ENCODE measurements at regions not wholly inside any gene's neighbourhood (a gene's known extent, or its start where the extent isn't known, plus 50 kb on each side); places are given as distances from the start of the nearest gene placed in this dataset.

DNA sequence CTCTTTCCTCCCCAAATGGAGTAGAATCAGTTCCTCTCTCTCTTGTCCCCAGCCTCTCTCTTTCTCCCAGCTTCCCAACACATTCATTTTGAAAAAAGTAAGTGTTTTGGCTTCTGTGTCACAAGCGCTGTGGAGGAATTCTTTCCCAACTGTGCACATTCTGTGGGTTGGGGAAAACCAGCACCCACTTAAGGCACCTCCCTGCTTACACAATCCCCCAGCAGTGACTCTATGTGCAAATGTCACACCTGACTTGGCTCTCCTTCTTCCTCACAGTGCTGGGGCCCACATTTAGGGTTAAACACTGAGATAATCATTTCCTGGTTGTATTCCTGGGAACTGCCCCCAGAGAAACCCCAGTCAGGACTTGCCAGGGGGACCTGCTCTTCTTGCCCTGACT lies 358.1 kb upstream of the ZNF32 start:
- Histone ChIP-seq H3K27ac (no peak overlapping the region), H3K4me3 (ENCODE audit: low read depth, low read length) (no peak overlapping the region), H3K36me3 (no peaks in the 10 kb centered on the region), H3K27me3 (ENCODE audit: insufficient read depth, low read depth, severe bottlenecking) (peaks cover 74% of the 10 kb centered on the region), H3K9me3 (ENCODE audit: severe bottlenecking) (no peaks in the 10 kb centered on the region)
- TF ChIP-seq, protein P1, sequence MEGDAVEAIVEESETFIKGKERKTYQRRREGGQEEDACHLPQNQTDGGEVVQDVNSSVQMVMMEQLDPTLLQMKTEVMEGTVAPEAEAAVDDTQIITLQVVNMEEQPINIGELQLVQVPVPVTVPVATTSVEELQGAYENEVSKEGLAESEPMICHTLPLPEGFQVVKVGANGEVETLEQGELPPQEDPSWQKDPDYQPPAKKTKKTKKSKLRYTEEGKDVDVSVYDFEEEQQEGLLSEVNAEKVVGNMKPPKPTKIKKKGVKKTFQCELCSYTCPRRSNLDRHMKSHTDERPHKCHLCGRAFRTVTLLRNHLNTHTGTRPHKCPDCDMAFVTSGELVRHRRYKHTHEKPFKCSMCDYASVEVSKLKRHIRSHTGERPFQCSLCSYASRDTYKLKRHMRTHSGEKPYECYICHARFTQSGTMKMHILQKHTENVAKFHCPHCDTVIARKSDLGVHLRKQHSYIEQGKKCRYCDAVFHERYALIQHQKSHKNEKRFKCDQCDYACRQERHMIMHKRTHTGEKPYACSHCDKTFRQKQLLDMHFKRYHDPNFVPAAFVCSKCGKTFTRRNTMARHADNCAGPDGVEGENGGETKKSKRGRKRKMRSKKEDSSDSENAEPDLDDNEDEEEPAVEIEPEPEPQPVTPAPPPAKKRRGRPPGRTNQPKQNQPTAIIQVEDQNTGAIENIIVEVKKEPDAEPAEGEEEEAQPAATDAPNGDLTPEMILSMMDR (IDR thresholded peaks at IDR 0.05; ENCODE audit: low read depth, low read length) = no peak
- DNase-seq = no peak

DNA sequence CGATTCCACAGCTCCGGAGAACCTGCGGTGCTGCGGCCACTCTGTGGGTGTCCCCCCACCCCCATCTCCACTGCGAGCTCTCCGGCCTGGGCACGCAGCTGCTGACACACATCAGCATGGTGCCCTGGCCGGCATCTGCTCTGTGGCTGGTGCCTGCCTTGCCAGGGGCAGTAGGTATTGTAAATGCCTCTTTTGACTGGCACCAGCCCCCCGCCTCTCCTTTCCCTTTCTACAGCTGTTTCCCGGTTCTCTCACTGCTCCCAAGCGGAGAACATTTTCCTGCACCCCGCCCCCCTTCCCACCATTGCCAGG lies 357.1 kb upstream of the ZNF32 start:
- TF ChIP-seq, protein P1 (IDR thresholded peaks at IDR 0.05; ENCODE audit: low read depth, low read length) = no peak
- Histone ChIP-seq H3K9me3 (ENCODE audit: severe bottlenecking) (no peaks in the 10 kb centered on the region), H3K4me3 (ENCODE audit: low read depth, low read length) (no peak overlapping the region), H3K36me3 (no peaks in the 10 kb centered on the region), H3K27me3 (ENCODE audit: insufficient read depth, low read depth, severe bottlenecking) (peaks cover 79% of the 10 kb centered on the region), H3K27ac (no peak overlapping the region)
- no peak for DNase-seq

DNA sequence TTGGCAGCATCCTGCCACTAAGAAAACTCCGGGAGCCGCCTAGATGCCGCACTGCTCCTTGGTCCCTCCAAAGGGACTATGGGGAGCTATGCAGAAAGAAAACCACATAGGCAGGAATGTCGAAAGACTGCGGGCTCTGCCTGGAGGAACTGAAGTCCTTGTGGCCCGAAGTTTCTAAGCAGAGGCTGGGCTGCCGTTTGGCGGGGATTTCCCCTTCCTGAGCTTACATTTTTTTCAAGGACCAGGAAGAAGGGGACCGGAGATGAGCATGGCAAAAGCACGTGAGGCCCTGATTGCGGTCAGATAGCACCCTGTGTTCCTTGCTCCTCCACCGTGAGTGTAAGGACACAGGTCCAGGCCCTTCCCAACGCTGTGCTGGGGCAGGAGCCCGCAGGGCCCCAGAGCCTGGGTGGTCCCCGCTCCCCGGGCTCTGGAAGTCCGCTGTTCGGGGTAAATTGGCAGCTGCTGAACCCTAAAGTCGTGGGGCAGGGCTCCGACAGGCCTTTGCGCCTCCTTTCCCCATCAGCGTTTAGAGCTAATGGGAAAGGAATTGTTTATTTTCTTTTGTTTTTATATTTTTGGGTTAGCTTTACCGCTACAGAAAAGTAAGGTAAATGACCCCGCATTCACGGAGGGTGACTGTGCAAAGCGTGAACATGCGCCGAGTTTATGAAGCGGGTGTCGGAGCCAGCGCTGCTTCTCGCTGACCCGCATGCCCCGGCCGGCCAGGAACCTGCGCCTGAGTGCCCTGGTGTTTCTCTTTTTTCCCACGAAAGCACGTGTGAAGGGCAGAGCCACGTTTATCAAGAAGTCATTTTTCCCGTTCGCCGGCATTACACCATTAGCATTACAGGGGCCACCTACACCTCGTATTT lies 356.5 kb upstream of the ZNF32 start:
- TF ChIP-seq, protein P1 (IDR thresholded peaks at IDR 0.05; ENCODE audit: low read depth, low read length) = no peak
- H3K27ac ChIP-seq = no peak overlapping the region
- H3K4me3 ChIP-seq (ENCODE audit: low read depth, low read length) = no peak overlapping the region
- DNase-seq = no peak
- no peaks in the 10 kb centered on the region for H3K9me3 ChIP-seq (ENCODE audit: severe bottlenecking)
- H3K27me3 ChIP-seq (ENCODE audit: insufficient read depth, low read depth, severe bottlenecking) = peaks cover 85% of the 10 kb centered on the region
- H3K36me3 ChIP-seq = no peaks in the 10 kb centered on the region

DNA sequence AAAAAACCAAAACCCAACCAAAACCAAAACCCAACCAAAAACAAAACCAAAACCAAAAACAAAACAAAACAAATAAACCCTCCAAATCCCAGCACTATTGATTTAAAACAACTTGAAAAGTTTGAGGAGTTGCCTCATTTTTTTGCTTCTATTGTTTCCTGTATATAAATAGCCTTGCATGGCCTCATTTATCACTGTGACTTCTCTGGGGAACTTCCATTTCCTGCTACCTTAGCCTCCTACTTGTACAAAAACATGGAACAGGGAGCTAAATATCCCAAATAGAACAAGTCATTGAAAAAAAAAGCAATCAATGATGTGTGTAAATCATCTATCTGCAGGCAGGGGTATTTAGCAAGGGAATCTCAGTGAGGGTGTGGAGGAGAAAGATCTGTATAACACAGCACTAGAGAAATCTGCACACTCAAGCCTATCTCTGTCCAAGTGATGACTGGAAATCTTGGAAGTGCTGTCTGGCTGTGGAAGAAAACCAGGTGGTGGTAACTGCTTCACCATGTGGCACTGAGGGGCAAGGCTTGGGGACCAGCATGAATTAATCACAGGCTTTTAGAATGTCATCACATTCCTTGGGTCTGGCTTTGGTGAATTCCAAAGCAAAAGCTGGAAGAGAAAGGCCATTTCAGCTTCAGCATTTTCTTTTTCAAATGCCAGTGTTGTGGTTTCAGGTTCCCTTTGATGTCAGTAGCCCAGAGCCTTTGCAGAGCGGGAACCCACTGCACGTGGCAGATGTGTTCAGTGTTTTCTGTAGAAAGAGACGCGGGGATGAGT lies 349.5 kb upstream of the ZNF32 start:
- H3K4me3 ChIP-seq (ENCODE audit: low read depth, low read length) = no peak overlapping the region
- peaks cover 68% of the 10 kb centered on the region for H3K27me3 ChIP-seq (ENCODE audit: insufficient read depth, low read depth, severe bottlenecking)
- no peak overlapping the region for H3K27ac ChIP-seq
- no peaks in the 10 kb centered on the region for H3K36me3 ChIP-seq
- H3K9me3 ChIP-seq (ENCODE audit: severe bottlenecking) = peaks cover 1% of the 10 kb centered on the region
- no peak for DNase-seq
- TF ChIP-seq, protein P1 (IDR thresholded peaks at IDR 0.05; ENCODE audit: low read depth, low read length) = no peak

- no peak overlapping the region for H3K4me3 ChIP-seq (ENCODE audit: low read depth, low read length)
- peaks cover 65% of the 10 kb centered on the region for H3K27me3 ChIP-seq (ENCODE audit: insufficient read depth, low read depth, severe bottlenecking)
- TF ChIP-seq, protein P1 (IDR thresholded peaks at IDR 0.05; ENCODE audit: low read depth, low read length) = no peak
- no peak for DNase-seq
- H3K27ac ChIP-seq = no peak overlapping the region
- no peaks in the 10 kb centered on the region for H3K36me3 ChIP-seq
- peaks cover 5% of the 10 kb centered on the region for H3K9me3 ChIP-seq (ENCODE audit: severe bottlenecking)
Observed at GRCh38 chr10:43997330-43997729, 348.6 kb upstream of the ZNF32 start.

Measured in WERI-Rb-1 (cell line).